PFSK-1 (cell line): ENCODE measurements at regions not wholly inside any gene's neighbourhood (a gene's known extent, or its start where the extent isn't known, plus 50 kb on each side); places are given as distances from the start of the nearest gene placed in this dataset.

Experiments used
- FOXP2 ChIP-seq: optimal IDR thresholded peaks from 2 replicates; pipeline ENCODE3; 2011; ENCODE audit warnings: borderline replicate concordance, control low read depth, inconsistent platforms; ENCODE audit not compliant: insufficient read depth; ENCODE audit errors: extremely low read length, extremely low read depth
- POLR2AphosphoS5 ChIP-seq: IDR thresholded peaks from 2 replicates; pipeline ENCODE4 v1.6.1; 2012; ENCODE audit warnings: low read depth, mild to moderate bottlenecking, control low read depth, low read length, moderate library complexity
- REST ChIP-seq, 2 experiments: IDR thresholded peaks; 2 replicates each; pipeline versions ENCODE4 v1.6.1 to v1.8.0; 2011 to 2012; ENCODE audit warnings: low read depth in 2 of 2, low read length in 2 of 2, control low read depth in 1 of 2, inconsistent platforms in 1 of 2, mild to moderate bottlenecking in 1 of 2, moderate library complexity in 1 of 2; ENCODE audit not compliant: insufficient read depth in 1 of 2
- SIN3A ChIP-seq: IDR thresholded peaks from 2 replicates; pipeline ENCODE4 v1.6.1; 2012; ENCODE audit warnings: mild to moderate bottlenecking, low read length, moderate library complexity, borderline replicate concordance; ENCODE audit not compliant: insufficient read depth
- TAF1 ChIP-seq: IDR thresholded peaks from 2 replicates; pipeline ENCODE4 v1.6.1; 2012; ENCODE audit warnings: low read length, control low read depth, borderline replicate concordance; ENCODE audit not compliant: insufficient read depth

GRCh38 chr18:29063346-29063745, 886.4 kb upstream of the CDH2 start:
- TF ChIP-seq REST (IDR thresholded peaks at IDR 0.05; ENCODE audit: insufficient read depth in 1 of 2, low read depth in 2 of 2, low read length in 2 of 2) (no peak), SIN3A (no peak), TAF1 (no peak), POLR2AphosphoS5 (no peak), FOXP2 (no peak)
